Psoas muscle (tissue), 7 donors: ENCODE measurements at regions not wholly inside any gene's neighbourhood (a gene's known extent, or its start where the extent isn't known, plus 50 kb on each side); places are given as distances from the start of the nearest gene placed in this dataset.

Source experiments
- ATAC-seq, 4 donors: fragments of 200-7000 bp; cut with Tn5 transposase; one replicate each; pipeline ENCODE4 v1.9.1; 2020; ENCODE audit warnings: moderate library complexity in 3 of 4, mild to moderate bottlenecking in 2 of 4
- DNase-seq, 2 donors: peaks; one replicate each; pipeline ENCODE4 v3.0.0-alpha.2; 2020
- H3K27ac ChIP-seq: fragments of 200-600 bp; one replicate; pipeline ENCODE4 v1.8.0; 2022
- H3K27me3 ChIP-seq, 3 donors: fragments of 200-600 bp in 1 of 3; one replicate each; pipeline versions ENCODE4 v1.6.1 to v1.8.0; 2013 to 2022; ENCODE audit warnings: low read length in 2 of 3, mild to moderate bottlenecking in 2 of 3, moderate library complexity in 1 of 3; ENCODE audit not compliant: insufficient read depth in 3 of 3
- H3K36me3 ChIP-seq, 2 donors: fragments of 200-600 bp in 1 of 2; one replicate each; pipeline versions ENCODE4 v1.6.1 to v1.8.0; 2013 to 2022; ENCODE audit warnings: low read depth in 1 of 2, mild to moderate bottlenecking in 1 of 2, moderate library complexity in 1 of 2; ENCODE audit not compliant: insufficient read depth in 1 of 2
- H3K4me1 ChIP-seq: fragments of 200-600 bp; one replicate; pipeline ENCODE4 v1.8.0; 2022
- H3K4me3 ChIP-seq: fragments of 200-600 bp; one replicate; pipeline ENCODE4 v1.8.0; 2022; ENCODE audit warnings: mild to moderate bottlenecking
- H3K9me3 ChIP-seq: fragments of 200-600 bp; one replicate; pipeline ENCODE4 v1.8.0; 2022
- CTCF ChIP-seq: fragments of 200-600 bp; IDR thresholded peaks from one replicate; pipeline ENCODE4 v1.8.0; 2022; ENCODE audit warnings: antibody characterized with exemption
- WGBS, 3 donors: extraction: QIAGEN DNeasy Blood & Tissue Kit; methylation state at CpG; one replicate each; pipeline versions ENCODE4 v1.1.6 to v1.1.7; 2013; 5-methylcytosine and 5-hydroxymethylcytosine counted together
- intact Hi-C, 2 donors: fragments of 100-400 bp; cut with DNase I; formaldehyde crosslinking; loops; one replicate each; pipeline versions ENCODE4 v1.11.0 to v1.14.2; 2022
- donor health status: healthy with polysubstance abuse.
- donor health status: DM: no; HTN: no; CAD: no; lungs with moderate emphysema.
- donor health status: Bipolar disorder and iron deficiency.
- donor health status: healthy.
- donor health status: DM: yes; HTN: yes; CAD: no.
- donor health status: DM: no; HTN: no; CAD: no.
- donor health status: DM: yes; HTN: yes; CAD: no.

- Histone ChIP-seq H3K4me3 (no peak overlapping the region), H3K9me3 (no peaks in the 10 kb centered on the region), H3K4me1 (no peaks in the 10 kb centered on the region), H3K27ac (no peak overlapping the region), H3K27me3 (peaks cover 0 to 4% (median 0%) of the 10 kb centered on the region in 3 donors), H3K36me3 (no peaks in the 10 kb centered on the region)
- intact Hi-C loops = no loop called here
- 83 to 89% (median 84%) methylated on average over 1 of the region's 1 CpG for WGBS, 3 donors
- ATAC-seq (no peak), DNase-seq (no peak)
- no peak for TF ChIP-seq CTCF
Observed at GRCh38 chr12:47417955-47418354, 287.9 kb downstream of the RPAP3 start.

- ATAC-seq = no peak
- no peak for TF ChIP-seq CTCF
- intact Hi-C loops = no loop called here
Observed at GRCh38 chr12:47417121-47417520, 288.7 kb downstream of the RPAP3 start.

GRCh38 chr12:47415054-47415453 lies 290.8 kb downstream of the RPAP3 start:
- TF ChIP-seq CTCF = no peak
- Histone ChIP-seq H3K9me3 (no peaks in the 10 kb centered on the region), H3K36me3 (no peaks in the 10 kb centered on the region), H3K27ac (no peak overlapping the region), H3K4me1 (no peaks in the 10 kb centered on the region), H3K4me3 (no peak overlapping the region), H3K27me3 (peaks cover 0 to 4% (median 0%) of the 10 kb centered on the region in 3 donors)
- intact Hi-C loops = no loop called here
- no peak for DNase-seq
- 23 to 44% (median 42%) methylated on average over 4 of the region's 4 CpGs for WGBS, 3 donors
- no peak for ATAC-seq

More at GRCh38 chr12:47417121-47417520, 288.7 kb downstream of the RPAP3 start:
- Histone ChIP-seq H3K4me3 (no peak overlapping the region), H3K27ac (no peak overlapping the region), H3K9me3 (no peaks in the 10 kb centered on the region), H3K36me3 (no peaks in the 10 kb centered on the region), H3K27me3 (peaks cover 0 to 4% (median 0%) of the 10 kb centered on the region in 3 donors), H3K4me1 (no peaks in the 10 kb centered on the region)
- WGBS, 3 donors = 71 to 87% (median 83%) methylated on average over 6 of the region's 6 CpGs
- no peak for DNase-seq

GRCh38 chr12:47414511-47414910 lies 291.3 kb downstream of the RPAP3 start:
- H3K27me3 ChIP-seq = peaks cover 0 to 4% (median 0%) of the 10 kb centered on the region in 3 donors

More at GRCh38 chr12:47414511-47414910, 291.3 kb downstream of the RPAP3 start:
- WGBS, 3 donors = 63 to 84% (median 82%) methylated on average over 3 of the region's 3 CpGs
- intact Hi-C loops = no loop called here
- Histone ChIP-seq H3K4me3 (no peak overlapping the region), H3K36me3 (no peaks in the 10 kb centered on the region), H3K4me1 (no peaks in the 10 kb centered on the region), H3K27ac (no peak overlapping the region), H3K9me3 (no peaks in the 10 kb centered on the region)
- no peak for DNase-seq
- ATAC-seq = no peak
- TF ChIP-seq CTCF = no peak
